Endodermal cell (in vitro differentiated cells): ENCODE measurements at regions not wholly inside any gene's neighbourhood (a gene's known extent, or its start where the extent isn't known, plus 50 kb on each side); places are given as distances from the start of the nearest gene placed in this dataset.

Experiments
- DNase-seq: peaks from one replicate; pipeline ENCODE4 v3.0.0-alpha.2; 2017
- H3K27ac ChIP-seq: 2 replicates; pipeline ENCODE4 v1.5.1; 2013; ENCODE audit warnings: mild to moderate bottlenecking, low read depth, low read length, moderate library complexity
- H3K27me3 ChIP-seq: 2 replicates; pipeline ENCODE4 v1.6.1; 2013; ENCODE audit warnings: mild to moderate bottlenecking, low read length, moderate library complexity; ENCODE audit not compliant: insufficient read depth, control insufficient read depth, poor library complexity, severe bottlenecking
- H3K36me3 ChIP-seq: 2 replicates; pipeline ENCODE4 v1.7.0; 2013; ENCODE audit warnings: mild to moderate bottlenecking, low read length, moderate library complexity; ENCODE audit not compliant: control insufficient read depth, insufficient read depth
- H3K4me1 ChIP-seq: one replicate; pipeline ENCODE4 v1.7.0; 2013; ENCODE audit warnings: low read length; ENCODE audit not compliant: control insufficient read depth, insufficient read depth
- H3K4me3 ChIP-seq: 2 replicates; pipeline ENCODE4 v1.5.1; 2013; ENCODE audit warnings: mild to moderate bottlenecking, low read length, moderate library complexity
- H3K9ac ChIP-seq: 2 replicates; pipeline ENCODE4 v1.6.1; 2013; ENCODE audit warnings: mild to moderate bottlenecking, low read length, moderate library complexity; ENCODE audit not compliant: poor library complexity, severe bottlenecking; ENCODE audit errors: extremely low read depth
- H3K9me3 ChIP-seq: 2 replicates; pipeline ENCODE4 v1.6.1; 2013; ENCODE audit warnings: mild to moderate bottlenecking, low read length, moderate library complexity; ENCODE audit not compliant: control insufficient read depth
- H3K27ac Mint-ChIP-seq: 2 replicates; pipeline ENCODE4 v1.8.0; 2020; ENCODE audit warnings: mixed read lengths
- H3K27me3 Mint-ChIP-seq: 2 replicates; pipeline ENCODE4 v1.8.0; 2021; ENCODE audit warnings: mild to moderate bottlenecking, mixed read lengths; ENCODE audit not compliant: insufficient read depth
- H3K36me3 Mint-ChIP-seq: 2 replicates; pipeline ENCODE4 v1.8.0; 2020; ENCODE audit warnings: low read depth, mixed read lengths
- H3K4me1 Mint-ChIP-seq: 2 replicates; pipeline ENCODE4 v1.8.0; 2020; ENCODE audit warnings: mixed read lengths
- H3K4me3 Mint-ChIP-seq: 2 replicates; pipeline ENCODE4 v1.8.0; 2020; ENCODE audit warnings: mild to moderate bottlenecking, moderate library complexity, mixed read lengths
- H3K9me3 Mint-ChIP-seq: 2 replicates; pipeline ENCODE4 v1.8.0; 2020; ENCODE audit warnings: mild to moderate bottlenecking, mixed read lengths
- CTCF ChIP-seq: fragments of 200-600 bp; sonication (generic); conservative IDR thresholded peaks from 2 replicates; pipeline ENCODE4 v1.5.0; 2021; ENCODE audit warnings: antibody characterized with exemption, mild to moderate bottlenecking
- WGBS, 2 experiments: methylation state at CpG; one replicate each; pipeline versions ENCODE4 v1.1.5 to v1.1.7; 2013; ENCODE audit warnings: missing lambda C conversion rate in 2 of 2, mixed read lengths in 1 of 2; ENCODE audit not compliant: insufficient coverage in 1 of 2, insufficient read length in 1 of 2; 5-methylcytosine and 5-hydroxymethylcytosine counted together

GRCh38 chr10:78980354-78980753 is 88.4 kb upstream of the ZMIZ1 start:
- H3K27me3 Mint-ChIP-seq, result peaks cover 6% of the 10 kb centered on the region
- peaks cover 3% of the 10 kb centered on the region for H3K4me1 ChIP-seq
- no peaks in the 10 kb centered on the region for H3K27me3 ChIP-seq
- H3K36me3 ChIP-seq, result no peaks in the 10 kb centered on the region
- no peaks in the 10 kb centered on the region for H3K9me3 ChIP-seq
- H3K9ac ChIP-seq, result no peak overlapping the region
- no peak overlapping the region for H3K4me3 ChIP-seq
- no peak overlapping the region for H3K27ac Mint-ChIP-seq
- H3K36me3 Mint-ChIP-seq, result no peaks in the 10 kb centered on the region
- 89 to 91% methylated on average over 9 of the region's 9 CpGs for WGBS, 2 experiments
- TF ChIP-seq CTCF, result no peak
- no peaks in the 10 kb centered on the region for H3K9me3 Mint-ChIP-seq
- H3K27ac ChIP-seq, result no peak overlapping the region
- H3K4me1 Mint-ChIP-seq, result peaks cover 23% of the 10 kb centered on the region
- no peak for DNase-seq
- H3K4me3 Mint-ChIP-seq, result no peak overlapping the region

GRCh38 chr10:78980815-78981214 is 88.0 kb upstream of the ZMIZ1 start:
- Histone ChIP-seq H3K36me3 (no peaks in the 10 kb centered on the region), H3K4me3 (no peak overlapping the region), H3K4me1 (peaks cover 3% of the 10 kb centered on the region), H3K9me3 (no peaks in the 10 kb centered on the region), H3K27me3 (no peaks in the 10 kb centered on the region), H3K9ac (no peak overlapping the region), H3K27ac (no peak overlapping the region)
- 96 to 100% methylated on average over 4 to 5 of the region's 5 CpGs for WGBS, 2 experiments
- peaks cover 6% of the 10 kb centered on the region for H3K27me3 Mint-ChIP-seq
- TF ChIP-seq CTCF, result no peak
- H3K4me1 Mint-ChIP-seq, result peaks cover 20% of the 10 kb centered on the region
- no peak for DNase-seq
- H3K27ac Mint-ChIP-seq, result no peak overlapping the region
- H3K36me3 Mint-ChIP-seq, result no peaks in the 10 kb centered on the region
- H3K4me3 Mint-ChIP-seq, result no peak overlapping the region
- no peaks in the 10 kb centered on the region for H3K9me3 Mint-ChIP-seq

GRCh38 chr10:78981257-78981969 is 87.4 kb upstream of the ZMIZ1 start:
- no peaks in the 10 kb centered on the region for H3K36me3 Mint-ChIP-seq
- Histone ChIP-seq H3K27me3 (no peaks in the 10 kb centered on the region), H3K9ac (no peak overlapping the region), H3K36me3 (no peaks in the 10 kb centered on the region), H3K9me3 (no peaks in the 10 kb centered on the region), H3K4me3 (no peak overlapping the region), H3K4me1 (peaks cover 6% of the 10 kb centered on the region), H3K27ac (no peak overlapping the region)
- no peak for TF ChIP-seq CTCF
- 64 to 82% methylated on average over 3 to 6 of the region's 6 CpGs for WGBS, 2 experiments
- DNase-seq, result peak; percentile 58
- peaks cover 24% of the 10 kb centered on the region for H3K4me1 Mint-ChIP-seq
- no peak overlapping the region for H3K4me3 Mint-ChIP-seq
- no peaks in the 10 kb centered on the region for H3K9me3 Mint-ChIP-seq
- peaks cover 6% of the 10 kb centered on the region for H3K27me3 Mint-ChIP-seq
- H3K27ac Mint-ChIP-seq, result no peak overlapping the region
